ENCODE measurements at regions not wholly inside any gene's neighbourhood (a gene's known extent, or its start where the extent isn't known, plus 50 kb on each side); places are given as distances from the start of the nearest gene placed in this dataset.

DNA sequence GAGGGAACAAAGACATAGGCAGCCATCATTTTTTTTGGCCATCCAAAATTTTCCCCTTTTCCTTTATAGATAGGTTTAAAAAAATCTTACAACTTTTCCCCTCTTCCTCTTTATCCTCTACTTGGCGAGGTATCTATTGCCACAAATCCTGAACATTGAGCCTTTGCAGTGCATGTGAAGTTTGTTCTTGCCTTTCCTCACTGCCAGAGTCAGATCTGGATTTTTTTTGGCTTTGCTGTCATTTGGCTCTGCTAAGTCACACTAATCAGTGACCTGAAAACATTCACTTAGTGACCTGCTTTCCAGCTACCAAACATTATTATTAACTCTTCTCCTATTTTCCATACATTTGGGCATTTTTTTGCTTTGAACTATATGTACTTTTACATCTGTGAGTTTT, 249.2 kb upstream of the ZSWIM2 start:
- TF ChIP-seq, protein P1, sequence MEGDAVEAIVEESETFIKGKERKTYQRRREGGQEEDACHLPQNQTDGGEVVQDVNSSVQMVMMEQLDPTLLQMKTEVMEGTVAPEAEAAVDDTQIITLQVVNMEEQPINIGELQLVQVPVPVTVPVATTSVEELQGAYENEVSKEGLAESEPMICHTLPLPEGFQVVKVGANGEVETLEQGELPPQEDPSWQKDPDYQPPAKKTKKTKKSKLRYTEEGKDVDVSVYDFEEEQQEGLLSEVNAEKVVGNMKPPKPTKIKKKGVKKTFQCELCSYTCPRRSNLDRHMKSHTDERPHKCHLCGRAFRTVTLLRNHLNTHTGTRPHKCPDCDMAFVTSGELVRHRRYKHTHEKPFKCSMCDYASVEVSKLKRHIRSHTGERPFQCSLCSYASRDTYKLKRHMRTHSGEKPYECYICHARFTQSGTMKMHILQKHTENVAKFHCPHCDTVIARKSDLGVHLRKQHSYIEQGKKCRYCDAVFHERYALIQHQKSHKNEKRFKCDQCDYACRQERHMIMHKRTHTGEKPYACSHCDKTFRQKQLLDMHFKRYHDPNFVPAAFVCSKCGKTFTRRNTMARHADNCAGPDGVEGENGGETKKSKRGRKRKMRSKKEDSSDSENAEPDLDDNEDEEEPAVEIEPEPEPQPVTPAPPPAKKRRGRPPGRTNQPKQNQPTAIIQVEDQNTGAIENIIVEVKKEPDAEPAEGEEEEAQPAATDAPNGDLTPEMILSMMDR (IDR thresholded peaks at IDR 0.05; ENCODE audit: insufficient read depth, low read length) = no peak
- TF ChIP-seq POLR2AphosphoS5 (IDR thresholded peaks at IDR 0.05; ENCODE audit: low read depth) = no peak
- TF ChIP-seq SPI1 (IDR thresholded peaks at IDR 0.05; ENCODE audit: borderline replicate concordance, low read depth) = no peak
